Progenitor cell of endocrine pancreas (in vitro differentiated cells): ENCODE measurements at regions not wholly inside any gene's neighbourhood (a gene's known extent, or its start where the extent isn't known, plus 50 kb on each side); places are given as distances from the start of the nearest gene placed in this dataset.

Source experiments
- DNase-seq: peaks from one replicate; pipeline ENCODE4 v3.0.0; 2021; ENCODE audit warnings: low spot score; ENCODE audit not compliant: unreplicated experiment
- H3K27ac Mint-ChIP-seq: 2 replicates; pipeline ENCODE4 v1.8.0; 2021; ENCODE audit warnings: mild to moderate bottlenecking, moderate library complexity, mixed read lengths
- H3K27me3 Mint-ChIP-seq: 2 replicates; pipeline ENCODE4 v1.8.0; 2021; ENCODE audit warnings: mixed read lengths
- H3K36me3 Mint-ChIP-seq: 2 replicates; pipeline ENCODE4 v1.8.0; 2022; ENCODE audit warnings: mixed read lengths; ENCODE audit not compliant: insufficient read depth
- H3K4me1 Mint-ChIP-seq: 2 replicates; pipeline ENCODE4 v1.8.0; 2021; ENCODE audit warnings: low read depth, mixed read lengths
- H3K4me3 Mint-ChIP-seq: 2 replicates; pipeline ENCODE4 v1.8.0; 2021; ENCODE audit warnings: low read depth, mild to moderate bottlenecking, moderate library complexity, mixed read lengths
- H3K9me3 Mint-ChIP-seq: 2 replicates; pipeline ENCODE4 v1.8.0; 2021; ENCODE audit warnings: low read depth, mixed read lengths
- CTCF ChIP-seq: fragments of 200-600 bp; sonication (generic); IDR thresholded peaks from one replicate; pipeline ENCODE4 v1.5.0; 2021; ENCODE audit warnings: antibody characterized with exemption, mild to moderate bottlenecking; ENCODE audit not compliant: unreplicated experiment

- Mint-ChIP-seq H3K36me3 (no peaks in the 10 kb centered on the region), H3K4me3 (no peak overlapping the region), H3K27ac (no peak overlapping the region), H3K27me3 (no peaks in the 10 kb centered on the region), H3K4me1 (peaks cover 4% of the 10 kb centered on the region), H3K9me3 (no peaks in the 10 kb centered on the region)
- TF ChIP-seq CTCF, result no peak
- no peak for DNase-seq
Observed at GRCh38 chr21:19350286-19350685, 946.7 kb upstream of the TMPRSS15 start.

GRCh38 chr21:19353256-19353655, 949.7 kb upstream of the TMPRSS15 start:
- H3K27ac Mint-ChIP-seq, result no peak overlapping the region
- H3K4me3 Mint-ChIP-seq, result no peak overlapping the region

GRCh38 chr21:19368944-19369343, 965.4 kb upstream of the TMPRSS15 start:
- H3K4me3 Mint-ChIP-seq, result no peak overlapping the region
- H3K27me3 Mint-ChIP-seq, result peaks cover 3% of the 10 kb centered on the region
- no peak overlapping the region for H3K27ac Mint-ChIP-seq
- no peak for TF ChIP-seq CTCF
- H3K9me3 Mint-ChIP-seq, result no peaks in the 10 kb centered on the region
- no peak for DNase-seq
- H3K36me3 Mint-ChIP-seq, result no peaks in the 10 kb centered on the region
- H3K4me1 Mint-ChIP-seq, result no peaks in the 10 kb centered on the region

More at GRCh38 chr21:19353256-19353655, 949.7 kb upstream of the TMPRSS15 start:
- peaks cover 4% of the 10 kb centered on the region for H3K4me1 Mint-ChIP-seq
- no peak for DNase-seq
- H3K9me3 Mint-ChIP-seq, result no peaks in the 10 kb centered on the region
- no peaks in the 10 kb centered on the region for H3K27me3 Mint-ChIP-seq
- H3K36me3 Mint-ChIP-seq, result no peaks in the 10 kb centered on the region
- no peak for TF ChIP-seq CTCF

GRCh38 chr21:19392390-19392789, 988.8 kb upstream of the TMPRSS15 start:
- Mint-ChIP-seq H3K27me3 (no peaks in the 10 kb centered on the region), H3K4me1 (no peaks in the 10 kb centered on the region), H3K4me3 (no peak overlapping the region), H3K27ac (no peak overlapping the region), H3K36me3 (no peaks in the 10 kb centered on the region), H3K9me3 (no peaks in the 10 kb centered on the region)
- TF ChIP-seq CTCF, result no peak
- no peak for DNase-seq

GRCh38 chr21:19400223-19400770, 996.7 kb upstream of the TMPRSS15 start:
- no peak overlapping the region for H3K27ac Mint-ChIP-seq
- no peaks in the 10 kb centered on the region for H3K27me3 Mint-ChIP-seq
- no peak for DNase-seq
- no peaks in the 10 kb centered on the region for H3K4me1 Mint-ChIP-seq
- H3K4me3 Mint-ChIP-seq, result no peak overlapping the region
- no peaks in the 10 kb centered on the region for H3K36me3 Mint-ChIP-seq
- no peak for TF ChIP-seq CTCF
- no peaks in the 10 kb centered on the region for H3K9me3 Mint-ChIP-seq
